SK-N-SH treated with all-trans-retinoic acid at 6 μM for 48 hours (cell line): ENCODE measurements at regions not wholly inside any gene's neighbourhood (a gene's known extent, or its start where the extent isn't known, plus 50 kb on each side); places are given as distances from the start of the nearest gene placed in this dataset.

Experiments
- ARNTL ChIP-seq: fragments of 450-650 bp; formaldehyde crosslinking; IDR thresholded peaks from 2 replicates; pipeline ENCODE4 v1.5.0; 2020; ENCODE audit warnings: low read depth, mild to moderate bottlenecking, moderate library complexity, borderline replicate concordance
- OSR1 ChIP-seq: fragments of 250-450 bp; sonication (Bioruptor Pico); IDR thresholded peaks from 2 replicates; pipeline ENCODE4 v1.8.0; 2022; ENCODE audit warnings: moderate library complexity, mild to moderate bottlenecking, inconsistent platforms
- ZFP3 ChIP-seq: fragments of 250-450 bp; sonication (Bioruptor Pico); IDR thresholded peaks from 2 replicates; pipeline ENCODE4 v1.5.0; 2020; ENCODE audit warnings: mild to moderate bottlenecking, moderate library complexity
- TF ChIP-seq, protein P1 (sequence below): fragments of 250-450 bp; sonication (Bioruptor Pico); IDR thresholded peaks from 2 replicates; pipeline ENCODE4 v1.8.0; 2020; ENCODE audit warnings: mild to moderate bottlenecking, moderate library complexity, borderline replicate concordance
- TF ChIP-seq, protein P2 (sequence below): fragments of 250-450 bp; sonication (Bioruptor Pico); IDR thresholded peaks from 2 replicates; pipeline ENCODE4 v1.5.1; 2020; ENCODE audit warnings: low read depth, mild to moderate bottlenecking, moderate library complexity
- TF ChIP-seq, protein P3 (sequence below): fragments of 250-450 bp; sonication (Bioruptor Pico); IDR thresholded peaks from 2 replicates; pipeline ENCODE4 v1.5.1; 2021; ENCODE audit warnings: mild to moderate bottlenecking, moderate library complexity

GRCh38 chr7:131224996-131225395 is 102.7 kb upstream of the MKLN1 start:
- TF ChIP-seq, protein P1, sequence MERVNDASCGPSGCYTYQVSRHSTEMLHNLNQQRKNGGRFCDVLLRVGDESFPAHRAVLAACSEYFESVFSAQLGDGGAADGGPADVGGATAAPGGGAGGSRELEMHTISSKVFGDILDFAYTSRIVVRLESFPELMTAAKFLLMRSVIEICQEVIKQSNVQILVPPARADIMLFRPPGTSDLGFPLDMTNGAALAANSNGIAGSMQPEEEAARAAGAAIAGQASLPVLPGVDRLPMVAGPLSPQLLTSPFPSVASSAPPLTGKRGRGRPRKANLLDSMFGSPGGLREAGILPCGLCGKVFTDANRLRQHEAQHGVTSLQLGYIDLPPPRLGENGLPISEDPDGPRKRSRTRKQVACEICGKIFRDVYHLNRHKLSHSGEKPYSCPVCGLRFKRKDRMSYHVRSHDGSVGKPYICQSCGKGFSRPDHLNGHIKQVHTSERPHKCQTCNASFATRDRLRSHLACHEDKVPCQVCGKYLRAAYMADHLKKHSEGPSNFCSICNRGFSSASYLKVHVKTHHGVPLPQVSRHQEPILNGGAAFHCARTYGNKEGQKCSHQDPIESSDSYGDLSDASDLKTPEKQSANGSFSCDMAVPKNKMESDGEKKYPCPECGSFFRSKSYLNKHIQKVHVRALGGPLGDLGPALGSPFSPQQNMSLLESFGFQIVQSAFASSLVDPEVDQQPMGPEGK (CRISPR knock-in tag) = no peak
- TF ChIP-seq, protein P2, sequence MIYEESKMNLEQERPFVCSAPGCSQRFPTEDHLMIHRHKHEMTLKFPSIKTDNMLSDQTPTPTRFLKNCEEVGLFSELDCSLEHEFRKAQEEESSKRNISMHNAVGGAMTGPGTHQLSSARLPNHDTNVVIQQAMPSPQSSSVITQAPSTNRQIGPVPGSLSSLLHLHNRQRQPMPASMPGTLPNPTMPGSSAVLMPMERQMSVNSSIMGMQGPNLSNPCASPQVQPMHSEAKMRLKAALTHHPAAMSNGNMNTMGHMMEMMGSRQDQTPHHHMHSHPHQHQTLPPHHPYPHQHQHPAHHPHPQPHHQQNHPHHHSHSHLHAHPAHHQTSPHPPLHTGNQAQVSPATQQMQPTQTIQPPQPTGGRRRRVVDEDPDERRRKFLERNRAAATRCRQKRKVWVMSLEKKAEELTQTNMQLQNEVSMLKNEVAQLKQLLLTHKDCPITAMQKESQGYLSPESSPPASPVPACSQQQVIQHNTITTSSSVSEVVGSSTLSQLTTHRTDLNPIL (CRISPR knock-in tag) = no peak
- TF ChIP-seq ZFP3 (no peak), OSR1 (CRISPR knock-in tag) (no peak), ARNTL (no peak)
- TF ChIP-seq, protein P3, sequence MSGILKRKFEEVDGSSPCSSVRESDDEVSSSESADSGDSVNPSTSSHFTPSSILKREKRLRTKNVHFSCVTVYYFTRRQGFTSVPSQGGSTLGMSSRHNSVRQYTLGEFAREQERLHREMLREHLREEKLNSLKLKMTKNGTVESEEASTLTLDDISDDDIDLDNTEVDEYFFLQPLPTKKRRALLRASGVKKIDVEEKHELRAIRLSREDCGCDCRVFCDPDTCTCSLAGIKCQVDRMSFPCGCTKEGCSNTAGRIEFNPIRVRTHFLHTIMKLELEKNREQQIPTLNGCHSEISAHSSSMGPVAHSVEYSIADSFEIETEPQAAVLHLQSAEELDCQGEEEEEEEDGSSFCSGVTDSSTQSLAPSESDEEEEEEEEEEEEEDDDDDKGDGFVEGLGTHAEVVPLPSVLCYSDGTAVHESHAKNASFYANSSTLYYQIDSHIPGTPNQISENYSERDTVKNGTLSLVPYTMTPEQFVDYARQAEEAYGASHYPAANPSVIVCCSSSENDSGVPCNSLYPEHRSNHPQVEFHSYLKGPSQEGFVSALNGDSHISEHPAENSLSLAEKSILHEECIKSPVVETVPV = no peak
